ENCODE measurements at regions not wholly inside any gene's neighbourhood (a gene's known extent, or its start where the extent isn't known, plus 50 kb on each side); places are given as distances from the start of the nearest gene placed in this dataset.

DNA sequence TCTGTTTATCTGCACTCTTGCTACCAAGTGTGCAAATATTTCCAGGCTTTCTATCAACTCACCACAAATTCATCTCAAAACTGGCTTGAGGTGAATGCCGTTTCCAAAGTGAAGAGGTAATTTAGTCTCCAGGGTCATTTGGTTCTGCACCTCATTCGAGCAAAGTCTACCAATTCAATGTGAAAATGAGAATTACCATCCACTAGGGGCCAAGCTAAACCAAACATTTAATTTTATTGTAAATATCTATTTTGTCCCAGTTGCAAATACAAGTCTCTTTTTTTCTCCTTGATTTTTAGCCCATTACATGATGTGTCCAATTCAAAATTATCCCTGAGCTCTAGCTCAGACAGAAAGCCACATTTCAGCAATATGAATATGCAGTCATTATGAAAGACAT, 152.3 kb upstream of the PTBP2 start:
- TF ChIP-seq, protein P1, sequence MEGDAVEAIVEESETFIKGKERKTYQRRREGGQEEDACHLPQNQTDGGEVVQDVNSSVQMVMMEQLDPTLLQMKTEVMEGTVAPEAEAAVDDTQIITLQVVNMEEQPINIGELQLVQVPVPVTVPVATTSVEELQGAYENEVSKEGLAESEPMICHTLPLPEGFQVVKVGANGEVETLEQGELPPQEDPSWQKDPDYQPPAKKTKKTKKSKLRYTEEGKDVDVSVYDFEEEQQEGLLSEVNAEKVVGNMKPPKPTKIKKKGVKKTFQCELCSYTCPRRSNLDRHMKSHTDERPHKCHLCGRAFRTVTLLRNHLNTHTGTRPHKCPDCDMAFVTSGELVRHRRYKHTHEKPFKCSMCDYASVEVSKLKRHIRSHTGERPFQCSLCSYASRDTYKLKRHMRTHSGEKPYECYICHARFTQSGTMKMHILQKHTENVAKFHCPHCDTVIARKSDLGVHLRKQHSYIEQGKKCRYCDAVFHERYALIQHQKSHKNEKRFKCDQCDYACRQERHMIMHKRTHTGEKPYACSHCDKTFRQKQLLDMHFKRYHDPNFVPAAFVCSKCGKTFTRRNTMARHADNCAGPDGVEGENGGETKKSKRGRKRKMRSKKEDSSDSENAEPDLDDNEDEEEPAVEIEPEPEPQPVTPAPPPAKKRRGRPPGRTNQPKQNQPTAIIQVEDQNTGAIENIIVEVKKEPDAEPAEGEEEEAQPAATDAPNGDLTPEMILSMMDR (IDR thresholded peaks at IDR 0.05), result no peak
- TF ChIP-seq POLR2A (IDR thresholded peaks at IDR 0.05), result no peak
